HFFc6 (cell line): ENCODE measurements at regions not wholly inside any gene's neighbourhood (a gene's known extent, or its start where the extent isn't known, plus 50 kb on each side); places are given as distances from the start of the nearest gene placed in this dataset.
A peak's percentile ranks its signal among the peaks of the same experiment; 100 is the strongest.

Experiments used
- DNase-seq: peaks from one replicate; pipeline ENCODE4 v3.0.0-alpha.2; 2018
- H3K27ac Mint-ChIP-seq: 2 replicates; pipeline ENCODE4 v1.8.0; 2020; ENCODE audit warnings: mild to moderate bottlenecking, mixed read lengths
- H3K27me3 Mint-ChIP-seq: 2 replicates; pipeline ENCODE4 v1.8.0; 2021; ENCODE audit warnings: mild to moderate bottlenecking, moderate library complexity, mixed read lengths; ENCODE audit not compliant: insufficient read depth
- H3K36me3 Mint-ChIP-seq: 2 replicates; pipeline ENCODE4 v1.8.0; 2021; ENCODE audit warnings: low read depth, mixed read lengths
- H3K4me1 Mint-ChIP-seq: 2 replicates; pipeline ENCODE4 v1.8.0; 2020; ENCODE audit warnings: low read depth, mixed read lengths
- H3K4me3 Mint-ChIP-seq: 2 replicates; pipeline ENCODE4 v1.8.0; 2020; ENCODE audit warnings: mild to moderate bottlenecking, moderate library complexity, mixed read lengths
- H3K9me3 Mint-ChIP-seq: 2 replicates; pipeline ENCODE4 v1.8.0; 2020; ENCODE audit warnings: mild to moderate bottlenecking, mixed read lengths
- TF ChIP-seq, protein P1 (sequence below): fragments of 200-600 bp; sonication (generic); IDR thresholded peaks from 2 replicates; pipeline ENCODE4 v1.5.0; 2021; ENCODE audit warnings: antibody characterized with exemption, mild to moderate bottlenecking

DNA sequence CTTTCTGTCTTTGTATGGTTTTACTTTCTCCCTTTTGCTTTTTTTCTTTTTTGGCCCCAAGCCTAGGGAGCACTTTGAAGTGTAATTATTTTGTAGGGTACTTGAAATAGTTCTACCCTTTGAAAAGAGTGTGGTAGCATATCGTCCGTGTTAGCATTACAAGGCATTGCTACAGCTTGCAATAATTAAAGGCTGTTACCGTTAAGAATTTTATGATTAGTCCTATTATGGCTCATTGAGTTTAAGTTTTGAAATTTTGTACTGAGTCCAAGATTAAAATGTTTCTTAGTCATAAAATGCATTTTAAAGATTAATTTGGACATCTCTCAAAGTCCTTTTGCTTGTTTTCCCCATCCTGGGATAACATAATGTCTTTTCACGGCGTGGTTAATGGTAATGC is 490.0 kb upstream of the LRRN3 start:
- no peak for DNase-seq
- TF ChIP-seq, protein P1, sequence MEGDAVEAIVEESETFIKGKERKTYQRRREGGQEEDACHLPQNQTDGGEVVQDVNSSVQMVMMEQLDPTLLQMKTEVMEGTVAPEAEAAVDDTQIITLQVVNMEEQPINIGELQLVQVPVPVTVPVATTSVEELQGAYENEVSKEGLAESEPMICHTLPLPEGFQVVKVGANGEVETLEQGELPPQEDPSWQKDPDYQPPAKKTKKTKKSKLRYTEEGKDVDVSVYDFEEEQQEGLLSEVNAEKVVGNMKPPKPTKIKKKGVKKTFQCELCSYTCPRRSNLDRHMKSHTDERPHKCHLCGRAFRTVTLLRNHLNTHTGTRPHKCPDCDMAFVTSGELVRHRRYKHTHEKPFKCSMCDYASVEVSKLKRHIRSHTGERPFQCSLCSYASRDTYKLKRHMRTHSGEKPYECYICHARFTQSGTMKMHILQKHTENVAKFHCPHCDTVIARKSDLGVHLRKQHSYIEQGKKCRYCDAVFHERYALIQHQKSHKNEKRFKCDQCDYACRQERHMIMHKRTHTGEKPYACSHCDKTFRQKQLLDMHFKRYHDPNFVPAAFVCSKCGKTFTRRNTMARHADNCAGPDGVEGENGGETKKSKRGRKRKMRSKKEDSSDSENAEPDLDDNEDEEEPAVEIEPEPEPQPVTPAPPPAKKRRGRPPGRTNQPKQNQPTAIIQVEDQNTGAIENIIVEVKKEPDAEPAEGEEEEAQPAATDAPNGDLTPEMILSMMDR, result no peak
- peak overlapping the region; percentile 15; the same call in 1 of the 2 replicates for H3K27ac Mint-ChIP-seq
- no peak overlapping the region for H3K4me3 Mint-ChIP-seq
- H3K4me1 Mint-ChIP-seq, result peaks cover 23% of the 10 kb centered on the region
- H3K27me3 Mint-ChIP-seq, result no peaks in the 10 kb centered on the region
- H3K9me3 Mint-ChIP-seq, result no peaks in the 10 kb centered on the region
- no peaks in the 10 kb centered on the region for H3K36me3 Mint-ChIP-seq

DNA sequence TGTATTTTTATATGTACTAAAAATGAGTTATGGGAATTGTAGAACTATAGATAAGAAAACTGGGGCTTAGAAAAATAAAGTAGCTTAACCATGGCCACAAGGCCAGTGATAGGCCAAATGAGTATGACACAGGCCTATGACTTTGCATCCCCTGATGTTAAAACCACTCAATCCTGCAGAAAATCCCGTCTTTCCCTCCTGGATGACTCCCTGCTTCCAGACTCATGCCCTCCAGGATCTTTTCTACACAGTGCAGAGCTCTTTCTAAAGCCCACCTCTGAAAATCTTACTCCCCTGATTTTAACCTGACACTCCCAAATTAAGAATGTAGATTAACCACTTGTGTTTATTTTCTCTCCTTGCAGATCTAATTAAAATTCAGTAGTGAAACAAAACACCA is 489.2 kb upstream of the LRRN3 start:
- TF ChIP-seq, protein P1, result no peak
- Mint-ChIP-seq H3K9me3 (no peaks in the 10 kb centered on the region), H3K4me3 (no peak overlapping the region), H3K27me3 (no peaks in the 10 kb centered on the region; the same call in 1 of the 2 replicates), H3K36me3 (no peaks in the 10 kb centered on the region), H3K4me1 (peaks cover 17% of the 10 kb centered on the region), H3K27ac (no peak overlapping the region)
- no peak for DNase-seq

GRCh38 chr7:110604206-110604605 is 486.7 kb upstream of the LRRN3 start:
- Mint-ChIP-seq H3K27ac (no peak overlapping the region), H3K9me3 (no peaks in the 10 kb centered on the region), H3K27me3 (no peaks in the 10 kb centered on the region; the same call in 1 of the 2 replicates), H3K4me3 (no peak overlapping the region), H3K4me1 (peaks cover 17% of the 10 kb centered on the region), H3K36me3 (no peaks in the 10 kb centered on the region)
- TF ChIP-seq, protein P1, result no peak
- no peak for DNase-seq

DNA sequence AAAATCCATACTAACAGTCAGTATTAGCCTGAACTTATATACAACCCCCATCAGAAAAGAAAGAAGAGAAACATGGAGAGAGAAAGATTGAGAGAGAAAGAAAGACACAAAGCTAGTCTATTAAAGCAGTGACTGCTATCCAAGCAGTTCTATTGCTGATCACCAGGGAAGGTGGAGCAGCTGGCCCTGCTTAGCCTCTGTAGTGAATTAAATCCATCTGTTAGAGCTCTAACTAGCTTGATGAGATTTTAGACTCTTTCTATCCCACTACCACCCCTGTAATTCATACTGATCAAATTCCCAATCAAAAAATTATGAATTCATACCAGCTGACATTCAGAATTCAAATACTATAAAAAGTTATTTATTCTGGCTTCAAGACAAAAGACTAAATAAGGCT is 486.0 kb upstream of the LRRN3 start:
- Mint-ChIP-seq H3K27ac (no peak overlapping the region), H3K36me3 (no peaks in the 10 kb centered on the region), H3K27me3 (no peaks in the 10 kb centered on the region; the same call in 1 of the 2 replicates), H3K4me3 (no peak overlapping the region), H3K4me1 (peaks cover 17% of the 10 kb centered on the region), H3K9me3 (no peaks in the 10 kb centered on the region)
- DNase-seq, result no peak
- TF ChIP-seq, protein P1, result no peak

GRCh38 chr7:110607050-110607857 is 483.7 kb upstream of the LRRN3 start:
- Mint-ChIP-seq H3K4me3 (no peak overlapping the region), H3K36me3 (no peaks in the 10 kb centered on the region), H3K27me3 (no peaks in the 10 kb centered on the region; the same call in 1 of the 2 replicates), H3K9me3 (no peaks in the 10 kb centered on the region), H3K27ac (no peak overlapping the region), H3K4me1 (no peaks in the 10 kb centered on the region; the same call in 1 of the 2 replicates)
- TF ChIP-seq, protein P1, result no peak
- DNase-seq, result no peak
